Effector CD4-positive, alpha-beta T cell (primary cell): ENCODE measurements at regions not wholly inside any gene's neighbourhood (a gene's known extent, or its start where the extent isn't known, plus 50 kb on each side); places are given as distances from the start of the nearest gene placed in this dataset.
"Not testable (repeated sequence)": the region's sequence is repeated elsewhere in the genome, so short reads cannot be mapped to it uniquely, and the experiment has no call there.

ENCODE experiments used
- DNase-seq: peaks from one replicate; pipeline ENCODE4 v3.0.0-alpha.2; 2020

- DNase-seq, result no peak
Measured at GRCh38 chr5:163022582-163023128, 414.7 kb upstream of the CCNG1 start.

GRCh38 chr5:163023846-163024245 is 413.5 kb upstream of the CCNG1 start:
- DNase-seq, result no peak

GRCh38 chr5:163024936-163025335 is 412.5 kb upstream of the CCNG1 start:
- DNase-seq, result no peak

- no peak for DNase-seq
Measured at GRCh38 chr5:163033656-163034055, 403.7 kb upstream of the CCNG1 start.

- DNase-seq, result no peak
Measured at GRCh38 chr5:163041254-163041653, 396.1 kb upstream of the CCNG1 start.

GRCh38 chr5:163079618-163080017 is 357.8 kb upstream of the CCNG1 start:
- DNase-seq, result no peak

- DNase-seq, result no peak
Measured at GRCh38 chr5:163089230-163089629, 348.2 kb upstream of the CCNG1 start.

GRCh38 chr5:163089926-163090325 is 347.5 kb upstream of the CCNG1 start:
- DNase-seq, result no peak

- no peak for DNase-seq
Measured at GRCh38 chr5:163094492-163095180, 342.8 kb upstream of the CCNG1 start.

GRCh38 chr5:163104464-163104863 is 332.9 kb upstream of the CCNG1 start:
- no peak for DNase-seq

- DNase-seq, result no peak
Measured at GRCh38 chr5:163105456-163105855, 331.9 kb upstream of the CCNG1 start.

GRCh38 chr5:163106098-163106497 is 331.3 kb upstream of the CCNG1 start:
- no peak for DNase-seq

- DNase-seq, result no peak
Measured at GRCh38 chr5:163108351-163108750, 329.0 kb upstream of the CCNG1 start.

- DNase-seq, result no peak
Measured at GRCh38 chr5:163115011-163115410, 322.4 kb upstream of the CCNG1 start.

GRCh38 chr5:163116618-163117017 is 320.8 kb upstream of the CCNG1 start:
- DNase-seq, result not testable (repeated sequence)

GRCh38 chr5:163134061-163134460 is 303.3 kb upstream of the CCNG1 start:
- DNase-seq, result no peak

GRCh38 chr5:163135849-163136248 is 301.5 kb upstream of the CCNG1 start:
- no peak for DNase-seq

- DNase-seq, result no peak
Measured at GRCh38 chr5:163161512-163161911, 275.9 kb upstream of the CCNG1 start.

- no peak for DNase-seq
Measured at GRCh38 chr5:163162645-163163044, 274.8 kb upstream of the CCNG1 start.

GRCh38 chr5:163163858-163164257 is 273.5 kb upstream of the CCNG1 start:
- no peak for DNase-seq

GRCh38 chr5:163165277-163165676 is 272.1 kb upstream of the CCNG1 start:
- DNase-seq, result no peak

- not testable (repeated sequence) for DNase-seq
Measured at GRCh38 chr5:163170161-163170560, 267.2 kb upstream of the CCNG1 start.

- no peak for DNase-seq
Measured at GRCh38 chr5:163172540-163173338, 264.7 kb upstream of the CCNG1 start.

GRCh38 chr5:163177971-163178370 is 259.4 kb upstream of the CCNG1 start:
- no peak for DNase-seq
